Left renal cortex interstitium (tissue), 4 donors: ENCODE measurements at regions not wholly inside any gene's neighbourhood (a gene's known extent, or its start where the extent isn't known, plus 50 kb on each side); places are given as distances from the start of the nearest gene placed in this dataset.
"Not testable (repeated sequence)": the region's sequence is repeated elsewhere in the genome, so short reads cannot be mapped to it uniquely, and the experiment has no call there.

Experiments
- DNase-seq, 4 donors: peaks; one replicate each; pipeline ENCODE4 v3.0.0-alpha.2; 2013; ENCODE audit warnings: low read depth in 4 of 4, low spot score in 2 of 4, missing footprints in 1 of 4

- DNase-seq, result no peak
Observed at GRCh38 chr14:82757776-82758175, 1224.1 kb upstream of the SEL1L start.

- peak; percentile 28 to 59 (median 54) for DNase-seq
Observed at GRCh38 chr14:82759656-82760055, 1226.0 kb upstream of the SEL1L start.

GRCh38 chr14:82766123-82766522, 1232.5 kb upstream of the SEL1L start:
- DNase-seq, result no peak

GRCh38 chr14:82766996-82767395, 1233.3 kb upstream of the SEL1L start:
- no peak for DNase-seq

- no peak for DNase-seq
Observed at GRCh38 chr14:82776958-82777357, 1243.3 kb upstream of the SEL1L start.

- no peak for DNase-seq
Observed at GRCh38 chr14:82778008-82778590, 1244.4 kb upstream of the SEL1L start.

GRCh38 chr14:82778601-82779000, 1244.9 kb upstream of the SEL1L start:
- no peak for DNase-seq

- DNase-seq, result no peak
Observed at GRCh38 chr14:82779301-82779700, 1245.6 kb upstream of the SEL1L start.

- no peak for DNase-seq
Observed at GRCh38 chr14:82785756-82786482, 1252.3 kb upstream of the SEL1L start.

- no peak for DNase-seq
Observed at GRCh38 chr14:82786483-82786880, 1252.8 kb upstream of the SEL1L start.

GRCh38 chr14:82796086-82796485, 1262.4 kb upstream of the SEL1L start:
- no peak for DNase-seq

- DNase-seq, result no peak
Observed at GRCh38 chr14:82798276-82798675, 1264.6 kb upstream of the SEL1L start.

- DNase-seq, result no peak
Observed at GRCh38 chr14:82805892-82806825, 1272.5 kb upstream of the SEL1L start.

- DNase-seq, result no peak
Observed at GRCh38 chr14:82811246-82811645, 1277.6 kb upstream of the SEL1L start.

GRCh38 chr14:82814339-82814738, 1280.7 kb upstream of the SEL1L start:
- DNase-seq, result not testable (repeated sequence)

GRCh38 chr14:82830596-82830995, 1296.9 kb upstream of the SEL1L start:
- no peak for DNase-seq

- no peak for DNase-seq
Observed at GRCh38 chr14:82836256-82836950, 1302.8 kb upstream of the SEL1L start.

- no peak for DNase-seq
Observed at GRCh38 chr14:82837611-82838140, 1304.0 kb upstream of the SEL1L start.

- no peak for DNase-seq
Observed at GRCh38 chr14:82850576-82850975, 1316.9 kb upstream of the SEL1L start.

GRCh38 chr14:82854131-82854530, 1320.5 kb upstream of the SEL1L start:
- no peak for DNase-seq

- no peak for DNase-seq
Observed at GRCh38 chr14:82854901-82855300, 1321.2 kb upstream of the SEL1L start.
